ENCODE measurements at regions not wholly inside any gene's neighbourhood (a gene's known extent, or its start where the extent isn't known, plus 50 kb on each side); places are given as distances from the start of the nearest gene placed in this dataset.

DNA sequence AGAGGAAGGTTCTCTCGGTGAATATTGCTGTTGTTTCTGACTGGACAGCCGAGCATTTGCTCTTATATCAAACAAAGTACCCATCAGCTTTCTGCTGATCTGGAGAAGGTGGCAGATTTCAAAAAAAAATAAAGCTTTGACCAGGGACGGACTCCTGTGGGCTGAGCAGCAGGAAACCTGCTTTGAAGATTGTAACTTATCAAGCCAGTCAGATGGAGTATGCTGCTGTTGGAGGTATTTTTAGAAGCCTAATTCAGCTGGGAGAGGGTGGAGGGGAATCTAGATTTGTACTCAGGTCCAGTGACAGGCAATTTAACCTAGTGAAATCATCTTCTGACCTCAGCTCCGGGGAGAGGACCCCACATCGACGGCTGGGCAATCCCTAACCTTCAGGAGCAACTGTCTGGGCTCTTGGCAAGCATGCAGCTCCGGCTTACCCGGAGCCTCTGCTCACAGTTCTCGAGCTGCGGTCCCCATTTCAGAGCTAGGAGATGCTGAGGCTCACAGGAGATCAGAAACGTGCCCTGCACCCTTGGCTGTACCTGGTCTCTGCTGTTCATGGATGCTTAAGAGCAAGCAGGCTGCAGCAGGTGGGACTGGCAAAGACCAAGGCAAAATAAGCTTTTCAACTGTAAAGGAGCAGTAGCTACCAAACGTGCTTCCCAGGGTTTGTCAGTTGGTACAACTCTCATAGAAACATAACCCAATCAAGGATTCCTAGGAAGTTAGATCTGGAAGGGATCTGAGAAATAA, 89.3 kb upstream of the ST8SIA2 start:
- DNase-seq = no peak

DNA sequence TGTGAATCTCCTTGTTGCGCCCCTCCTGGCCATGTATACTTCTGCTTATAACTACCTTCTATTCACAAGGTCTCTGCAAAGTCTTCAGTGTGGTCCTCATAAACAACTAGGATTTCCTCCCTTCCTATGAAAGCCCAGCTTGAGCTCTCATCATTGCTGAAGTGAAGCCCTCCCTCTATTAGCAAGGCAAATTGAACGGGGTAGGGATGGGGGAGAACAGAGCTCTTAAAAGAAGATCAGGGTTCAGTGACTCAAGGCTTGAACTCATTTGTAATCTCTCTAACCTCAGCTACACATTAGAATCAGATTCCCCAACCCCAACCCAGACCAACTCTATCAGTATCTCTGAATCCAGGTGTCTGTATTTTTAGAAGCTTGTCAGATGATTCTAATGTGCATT, 88.3 kb upstream of the ST8SIA2 start:
- no peak for DNase-seq

DNA sequence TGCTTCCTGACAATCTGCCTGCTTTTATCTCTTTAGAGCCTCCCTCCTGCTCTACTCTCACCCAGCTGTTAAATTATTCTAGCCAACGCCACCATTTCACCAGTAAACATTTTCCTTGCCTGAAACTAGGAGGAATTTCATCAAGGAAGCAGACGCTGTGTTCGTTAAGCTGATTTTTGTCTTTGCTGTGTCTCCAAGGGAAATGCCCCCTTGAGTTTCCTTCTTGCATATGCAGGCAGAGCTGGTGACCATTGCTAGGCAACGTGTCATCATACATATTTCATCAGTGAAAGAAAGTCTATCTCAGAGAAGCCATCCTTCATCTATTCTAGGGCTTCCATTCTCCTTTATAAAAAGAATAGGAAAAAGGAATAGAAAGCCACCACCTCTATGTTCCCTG, 87.0 kb upstream of the ST8SIA2 start:
- peak in 4 of 56 donors; percentile 2 to 22 (median 12) for DNase-seq

DNA sequence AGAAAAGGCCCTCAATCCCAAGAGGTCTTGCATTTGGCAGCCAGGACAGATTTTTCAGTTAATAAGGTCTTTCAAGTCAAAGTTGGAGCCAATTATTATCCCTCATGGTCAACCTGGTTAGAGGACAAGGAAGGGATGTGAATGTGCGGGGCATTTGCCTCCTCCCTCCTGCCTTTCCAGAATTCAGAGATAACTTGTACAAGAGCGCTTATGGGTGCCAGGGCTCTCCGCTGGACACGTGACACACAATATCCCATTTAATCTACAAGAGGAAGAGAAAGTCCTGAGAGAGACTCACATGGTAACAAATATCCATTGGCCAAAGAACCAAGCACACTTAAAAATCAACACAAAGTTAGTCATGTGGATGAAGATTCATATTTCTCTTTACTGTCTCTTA, 78.5 kb upstream of the ST8SIA2 start:
- DNase-seq = no peak

DNA sequence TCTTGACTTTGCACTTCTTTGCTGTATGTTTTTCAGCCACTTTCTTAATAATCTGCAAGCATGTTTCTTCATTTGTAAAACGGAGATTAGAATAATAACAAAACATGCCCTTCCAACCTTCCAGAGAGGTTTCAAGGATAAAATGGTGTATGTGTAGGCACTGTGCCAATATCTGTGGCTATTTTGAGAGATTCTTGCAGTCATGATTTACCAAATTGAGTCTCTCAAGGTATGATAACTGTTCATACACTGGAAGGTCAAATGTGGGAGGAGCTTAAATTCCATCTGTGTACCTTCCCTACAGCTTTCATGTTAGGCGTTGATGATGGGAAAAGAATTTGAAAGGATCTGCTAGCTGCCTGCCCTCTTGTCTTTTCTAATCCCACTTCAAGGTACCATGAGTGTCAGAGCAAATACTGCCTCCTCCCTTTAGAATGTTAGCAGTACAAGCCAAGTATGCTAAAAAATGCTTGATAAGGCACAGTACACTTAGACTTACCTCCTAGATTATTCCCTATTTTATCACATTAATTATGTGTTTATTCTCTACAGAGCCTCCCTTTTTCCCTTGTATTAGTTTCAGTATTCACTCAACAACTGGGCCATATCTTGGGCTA, 78.0 kb upstream of the ST8SIA2 start:
- no peak for DNase-seq

DNA sequence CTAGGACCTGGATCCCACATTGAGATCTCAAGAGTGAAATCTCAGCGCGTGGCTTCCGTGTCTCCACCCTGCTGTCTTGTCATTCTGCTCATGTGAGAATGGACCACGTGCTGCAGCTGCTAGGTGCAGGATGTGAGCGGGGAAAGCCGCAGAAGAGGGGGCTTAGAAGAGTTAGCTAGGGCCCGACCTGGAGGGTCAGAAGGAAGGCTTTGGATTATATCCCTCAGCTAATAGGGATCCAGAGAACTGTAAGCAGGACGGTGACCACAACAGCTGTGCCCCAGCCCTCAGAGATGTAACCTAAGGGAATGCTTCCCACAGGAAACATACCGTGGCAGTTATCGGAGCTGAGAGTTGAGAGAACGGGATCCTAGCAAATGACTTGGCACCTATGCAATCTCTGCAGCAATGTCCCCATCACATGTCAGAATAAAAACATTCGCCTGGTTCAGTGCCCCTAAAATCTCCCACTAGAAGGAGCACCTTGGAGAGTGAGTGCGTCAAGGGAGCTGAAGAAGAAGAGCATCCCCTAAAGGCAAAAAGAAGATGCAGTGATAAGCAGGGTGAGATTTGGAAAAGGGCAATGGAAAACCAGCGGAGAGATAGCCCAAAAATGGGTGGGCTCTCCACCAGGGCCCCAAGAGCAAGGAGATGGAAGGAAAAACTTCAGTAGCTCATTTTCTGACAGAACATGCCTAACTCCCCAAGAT, 76.9 kb upstream of the ST8SIA2 start:
- no peak for DNase-seq

DNA sequence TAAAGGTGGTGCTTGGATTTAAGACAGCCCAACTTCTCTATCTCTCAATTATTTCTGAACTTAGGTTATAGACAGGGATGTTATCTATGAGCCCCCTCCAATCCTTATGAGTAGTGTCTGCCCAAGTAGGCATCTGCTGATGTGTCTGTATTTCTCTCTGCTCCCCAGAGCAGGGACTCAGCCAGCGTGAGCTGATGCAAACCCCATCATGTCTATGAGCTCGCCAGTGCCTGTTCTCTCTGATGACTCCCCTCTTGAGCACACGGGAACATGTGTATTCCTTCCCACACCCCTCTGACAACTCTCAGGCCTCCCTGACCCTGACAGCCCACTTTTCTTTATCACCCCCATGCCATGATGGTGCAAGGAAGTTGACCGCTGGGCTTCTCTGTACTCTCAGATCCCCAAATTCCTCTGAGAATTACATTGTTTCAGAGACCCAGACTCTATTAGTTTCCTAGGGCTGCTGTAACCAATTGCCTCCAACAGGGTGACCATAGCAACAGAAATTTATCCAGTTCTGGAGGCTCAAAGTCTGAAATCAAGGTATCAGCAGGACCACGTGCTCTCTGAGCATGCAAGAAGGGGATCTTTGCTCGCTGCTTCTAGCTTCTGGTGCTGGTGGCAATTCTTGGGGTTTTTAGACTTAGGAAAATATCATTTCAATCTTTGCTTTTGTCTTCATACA, 73.5 kb upstream of the ST8SIA2 start:
- DNase-seq = no peak

DNA sequence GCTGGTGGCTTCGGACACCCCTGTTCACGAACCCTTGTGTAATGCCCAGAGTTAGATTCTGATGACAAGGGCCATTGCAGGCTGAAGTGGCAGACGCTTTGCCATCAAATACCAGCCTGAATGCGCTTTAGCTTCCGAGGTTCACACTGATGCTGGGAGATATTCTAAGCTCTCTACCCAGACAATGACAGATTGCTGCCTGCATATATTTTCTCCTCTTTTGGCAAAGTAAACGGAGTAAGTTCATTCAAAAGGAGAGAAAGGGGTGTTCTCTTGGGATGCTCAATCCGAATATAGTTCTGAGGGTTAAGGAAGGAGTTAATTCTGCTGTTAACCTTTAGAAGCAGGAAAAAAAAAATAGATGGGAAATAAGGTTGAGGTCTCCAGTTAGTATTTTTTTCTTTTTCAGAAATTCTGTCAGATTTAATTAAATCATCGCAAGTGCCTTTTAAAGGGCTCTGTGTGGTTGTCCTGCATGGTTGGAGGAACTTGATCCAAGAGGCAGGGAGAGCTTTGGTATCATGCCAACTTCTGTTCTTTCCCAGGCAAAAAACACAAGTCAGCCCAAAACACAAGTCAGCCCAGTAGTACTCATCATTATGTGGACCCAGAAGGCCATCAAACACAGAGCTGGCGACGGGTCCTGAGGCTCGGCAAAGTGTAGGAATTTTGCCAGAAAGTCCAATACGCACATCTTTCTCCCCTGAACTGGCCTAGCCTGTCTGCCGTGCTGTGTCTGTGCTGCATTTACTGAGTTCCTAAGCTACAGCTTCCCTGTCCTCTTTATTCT, 70.9 kb upstream of the ST8SIA2 start:
- peak in 18 of 56 donors; percentile 3 to 52 (median 14) for DNase-seq

DNA sequence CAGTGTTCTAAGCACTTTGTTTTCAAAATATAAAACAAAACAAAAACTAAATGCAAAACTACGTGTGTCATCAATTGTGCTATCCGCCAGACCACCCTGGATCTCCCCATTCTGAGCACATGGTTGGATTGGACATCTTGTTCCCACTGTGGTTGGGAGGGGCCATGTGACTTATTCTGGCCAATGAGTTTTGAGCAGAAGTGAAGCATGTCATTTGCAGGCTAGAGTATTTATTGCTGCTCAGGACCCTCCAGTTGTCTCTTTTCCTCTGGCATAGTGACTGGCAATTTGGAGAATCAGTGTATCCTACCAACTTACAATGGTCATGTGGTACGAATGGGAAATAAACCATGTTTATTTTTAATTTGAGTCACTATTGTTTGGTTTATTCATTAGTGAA, 70.2 kb upstream of the ST8SIA2 start:
- peak in 1 of 56 donors; percentile 5 for DNase-seq

DNA sequence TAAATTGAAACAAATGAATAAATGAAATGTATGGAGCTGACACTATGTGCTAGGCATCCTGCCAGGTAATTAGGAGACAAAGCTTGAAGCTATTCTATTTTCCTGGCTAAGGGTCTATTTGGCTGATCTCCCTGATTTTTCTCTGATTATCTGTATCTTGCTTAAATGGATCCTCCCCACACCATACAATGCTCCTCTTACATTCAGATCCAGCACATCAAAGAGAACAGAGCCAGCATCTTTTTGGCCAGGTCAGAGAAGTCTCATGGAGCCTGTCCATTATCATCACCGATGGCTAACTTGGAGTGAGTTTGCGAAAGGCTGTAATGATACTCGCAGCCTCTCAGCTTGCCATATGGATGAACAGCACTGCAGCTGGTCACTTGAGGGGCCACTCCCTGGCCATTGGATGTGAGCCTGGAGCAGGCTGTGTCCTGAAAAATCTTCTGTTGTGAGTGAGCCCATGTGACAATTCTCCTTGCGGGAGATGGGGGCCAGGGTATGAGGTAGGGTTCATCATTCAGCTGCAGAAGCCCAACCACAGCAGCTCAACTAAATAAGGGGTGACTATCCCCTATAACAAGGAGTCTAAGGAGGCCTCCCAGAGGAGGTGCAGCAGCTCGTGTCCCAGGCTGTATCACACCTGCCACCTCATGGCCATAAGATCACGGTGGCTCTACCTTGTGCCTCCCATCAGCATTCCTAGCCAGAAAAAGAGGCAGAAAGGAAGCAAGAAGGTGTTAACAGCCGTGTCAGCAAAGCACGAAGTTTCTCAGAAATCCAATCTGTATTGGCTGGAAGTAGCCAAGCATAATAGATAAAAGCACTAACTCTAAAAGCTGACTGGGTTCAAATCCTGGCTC, 69.3 kb upstream of the ST8SIA2 start:
- DNase-seq = peak in 1 of 56 donors; percentile 6

DNA sequence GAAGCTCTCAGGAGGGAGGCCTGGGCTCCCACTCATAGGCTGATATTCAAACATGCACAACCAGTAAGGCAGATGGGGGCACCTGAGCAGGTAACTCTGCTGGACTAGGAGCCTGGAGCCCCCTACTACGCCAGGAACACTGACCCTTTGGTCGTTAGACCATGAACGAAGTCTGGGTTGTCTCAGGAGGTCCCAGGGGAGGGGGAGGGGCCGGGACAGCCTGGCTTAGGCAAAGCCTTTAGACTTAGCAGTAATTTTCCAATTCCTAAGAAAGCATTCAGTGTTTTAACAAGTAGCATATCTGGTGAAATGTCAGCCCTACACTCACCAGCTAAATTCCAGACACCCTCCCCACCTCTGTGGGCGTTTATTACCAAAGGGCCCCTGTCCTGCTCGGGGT, 67.4 kb upstream of the ST8SIA2 start:
- DNase-seq = no peak

DNA sequence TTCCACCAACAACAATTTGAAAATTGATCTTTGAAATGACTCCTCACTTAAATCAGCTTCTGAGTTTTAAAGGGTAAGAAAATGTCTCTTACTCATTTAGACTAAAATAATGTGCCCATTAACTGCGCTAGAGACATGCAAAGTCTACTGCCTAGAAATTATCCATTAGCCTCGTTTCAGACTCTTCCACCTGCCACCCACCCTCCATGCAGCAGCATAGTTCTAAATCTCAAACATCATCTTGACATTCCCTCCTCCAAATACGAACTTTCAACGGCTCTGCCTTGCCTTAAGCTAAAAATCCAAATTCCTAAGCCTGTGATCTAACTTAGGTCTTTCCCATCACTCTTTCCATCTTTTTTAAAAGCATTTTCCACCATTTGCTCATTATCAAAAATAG, 66.6 kb upstream of the ST8SIA2 start:
- no peak for DNase-seq

DNA sequence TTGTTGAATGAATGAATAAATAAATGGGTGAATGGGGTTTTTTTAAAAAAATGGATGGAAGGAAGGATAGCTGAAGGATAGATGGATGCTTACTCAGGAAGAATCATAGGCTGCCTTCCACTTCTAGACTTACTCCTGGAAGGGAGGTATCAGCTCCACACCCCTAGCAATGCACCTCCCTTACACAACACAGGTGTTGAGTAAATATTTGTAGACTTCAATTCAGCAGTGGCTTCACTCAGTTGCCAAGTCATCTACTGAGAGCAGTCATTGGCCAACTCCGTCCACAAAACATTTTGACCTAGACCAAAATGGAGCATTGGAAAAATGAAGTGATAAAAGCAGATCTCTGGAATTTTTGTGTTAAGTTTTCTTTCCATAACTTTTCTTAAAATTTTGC, 65.5 kb upstream of the ST8SIA2 start:
- no peak for DNase-seq

DNA sequence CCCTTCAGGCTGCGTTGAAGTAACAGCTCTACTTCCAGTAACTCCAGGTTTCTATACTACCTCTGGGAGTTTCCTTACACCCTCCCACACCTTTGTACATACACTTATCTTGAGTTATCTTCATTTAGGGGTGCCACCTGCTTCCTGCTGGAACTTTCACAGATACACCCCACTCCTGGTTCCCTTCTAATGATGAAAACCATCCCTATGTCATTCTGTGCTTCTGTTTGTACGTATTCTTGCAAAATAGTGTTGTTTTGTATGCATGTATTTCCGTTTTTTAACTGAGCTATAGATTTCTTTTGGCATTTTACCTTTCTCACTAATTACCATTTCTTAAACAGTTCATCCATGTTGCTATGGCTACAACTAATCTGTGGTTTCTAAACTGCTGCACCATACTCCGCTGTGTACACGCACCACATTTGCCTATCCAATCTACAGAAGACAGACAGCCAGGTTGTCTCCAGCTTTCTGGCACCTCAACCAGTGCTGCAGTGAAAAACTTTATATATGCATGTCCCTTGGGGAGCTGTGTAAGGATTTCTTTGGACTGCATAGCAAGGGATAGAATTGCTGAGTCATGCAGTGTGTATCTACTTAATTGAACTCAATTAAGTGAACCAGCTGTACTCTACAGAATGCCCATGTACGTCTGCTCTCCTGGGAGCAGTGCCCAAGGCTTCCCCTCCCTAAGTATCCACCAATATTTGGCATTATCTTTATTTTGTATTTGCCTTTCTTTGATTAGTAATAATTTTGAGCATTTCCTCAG, 61.4 kb upstream of the ST8SIA2 start:
- DNase-seq = no peak

DNA sequence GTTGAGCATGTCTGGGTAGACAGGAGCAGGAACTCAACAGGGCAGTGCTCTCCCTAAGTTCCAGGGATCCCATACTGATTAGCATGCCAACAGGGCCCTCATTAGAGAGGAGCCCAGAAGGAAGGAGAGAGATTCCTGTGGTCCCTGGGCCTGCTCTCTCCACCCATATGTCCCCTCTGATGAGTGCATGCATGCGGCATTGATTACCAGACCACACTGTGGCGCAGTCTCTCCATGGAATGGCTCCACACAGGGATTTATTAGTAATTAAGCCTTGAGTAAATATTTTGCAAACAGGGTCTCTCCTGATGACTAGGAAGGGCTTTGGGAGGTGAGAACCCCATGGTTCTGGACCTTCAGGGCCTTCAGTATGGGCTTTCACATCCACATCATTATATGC, 60.0 kb upstream of the ST8SIA2 start:
- DNase-seq = no peak

DNA sequence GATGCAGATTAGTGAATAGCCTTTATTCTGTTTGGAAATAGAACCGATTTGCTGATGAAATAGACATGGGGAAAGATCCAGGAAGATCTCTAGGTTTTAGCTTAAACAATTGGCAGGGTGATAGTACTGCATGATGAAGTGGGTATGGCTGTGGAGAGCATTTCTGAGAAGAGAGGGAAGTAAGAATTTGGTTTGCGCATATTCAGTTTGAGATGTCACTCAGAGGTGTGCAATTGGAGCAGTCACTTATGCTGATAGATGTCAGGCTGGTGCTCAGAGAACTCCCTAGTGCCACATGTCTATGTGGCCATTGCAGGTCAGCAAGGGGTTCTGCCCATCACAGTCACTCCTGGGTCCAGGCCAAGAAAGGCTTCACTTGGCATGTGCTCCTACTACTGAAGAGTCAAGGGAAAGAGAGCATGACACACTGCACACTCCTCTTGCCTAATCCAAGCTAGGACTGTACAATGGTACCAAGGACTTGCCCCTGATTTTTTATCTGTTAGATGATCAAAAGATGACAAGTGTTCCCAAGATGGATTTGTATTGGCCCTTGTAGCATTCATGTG, 57.2 kb upstream of the ST8SIA2 start:
- no peak for DNase-seq

DNA sequence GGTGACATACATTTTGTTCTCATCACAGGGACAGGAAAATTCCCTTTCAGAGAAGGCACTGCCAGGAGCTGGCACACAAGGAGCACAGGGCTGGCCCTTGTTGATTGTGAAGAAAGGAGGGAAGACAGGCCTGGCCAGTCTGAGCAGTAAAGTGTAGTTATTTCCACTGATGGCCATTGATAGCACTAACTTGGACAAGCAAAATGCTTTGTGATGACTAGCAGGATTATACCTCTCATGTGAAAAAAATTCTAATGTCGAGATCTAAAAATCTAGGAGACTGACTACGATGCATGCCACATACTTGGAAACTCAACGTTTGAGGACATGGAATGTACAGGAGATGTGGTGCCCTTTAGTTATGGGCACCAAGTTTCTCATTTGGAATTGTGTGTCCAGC, 54.3 kb upstream of the ST8SIA2 start:
- no peak for DNase-seq
